ENCODE measurements at regions not wholly inside any gene's neighbourhood (a gene's known extent, or its start where the extent isn't known, plus 50 kb on each side); places are given as distances from the start of the nearest gene placed in this dataset.

- no peak for DNase-seq (ENCODE audit: low read depth, low spot score)
Observed at GRCh38 chr10:65818990-65819389, 1106.8 kb upstream of the LRRTM3 start.

DNA sequence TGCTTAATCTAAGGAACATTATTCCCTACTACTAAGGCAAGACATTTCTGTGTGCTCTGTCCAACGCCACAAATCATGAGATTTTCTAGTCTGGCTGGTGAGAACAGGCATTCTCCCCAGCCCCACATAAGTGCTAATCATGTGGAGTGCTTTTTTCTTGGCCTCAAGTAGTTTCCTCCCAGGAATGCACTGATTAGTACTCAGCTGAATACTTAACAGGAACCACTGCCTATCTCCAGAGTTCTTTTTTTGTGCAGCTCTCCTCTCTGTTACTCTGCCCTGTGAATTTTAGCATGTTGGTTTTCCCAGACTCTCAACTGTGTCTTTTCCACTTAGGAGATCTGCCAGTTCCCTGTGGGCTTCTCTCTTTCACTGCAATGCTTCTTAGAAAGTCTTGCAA lies 1098.5 kb upstream of the LRRTM3 start:
- DNase-seq (ENCODE audit: low read depth, low spot score) = no peak

GRCh38 chr10:65838811-65839210 lies 1087.0 kb upstream of the LRRTM3 start:
- DNase-seq (ENCODE audit: low read depth, low spot score) = no peak

DNA sequence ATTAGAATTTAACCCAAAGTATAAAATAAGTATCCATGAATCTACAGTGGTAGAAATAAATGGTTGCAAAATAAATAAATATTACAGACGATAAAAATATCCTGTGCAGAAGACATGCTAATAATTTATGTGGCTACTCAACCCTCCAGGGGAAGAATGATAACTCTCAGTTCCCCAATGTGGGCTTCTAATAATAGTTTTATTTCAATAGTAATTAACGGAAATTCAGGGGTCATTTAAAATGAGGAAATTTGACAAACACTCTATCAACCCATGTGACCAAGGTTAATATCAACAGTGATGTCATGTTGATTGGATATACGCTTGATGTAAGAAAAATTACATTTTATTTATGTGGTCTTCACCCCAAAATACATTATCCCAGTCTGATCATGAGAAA lies 1082.6 kb upstream of the LRRTM3 start:
- DNase-seq (ENCODE audit: low read depth, low spot score) = no peak

DNA sequence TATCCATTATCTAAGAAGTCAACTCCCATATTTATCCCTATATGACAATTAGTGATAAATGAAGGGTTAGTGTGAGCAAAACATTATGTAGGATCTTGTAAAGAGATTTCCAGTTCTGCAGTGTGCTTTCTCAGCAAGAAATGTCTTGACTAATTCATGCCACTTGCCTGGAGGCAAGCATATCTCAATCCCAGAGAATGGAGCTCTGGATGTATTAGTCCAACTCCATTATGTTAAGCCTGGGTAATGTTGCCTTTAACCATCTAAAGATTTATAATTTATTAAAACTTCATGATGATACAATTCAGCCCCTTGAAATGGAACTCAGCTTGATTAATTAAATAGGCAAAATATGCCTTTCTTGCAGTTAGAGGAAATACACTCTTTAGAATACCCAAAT lies 1079.9 kb upstream of the LRRTM3 start:
- DNase-seq (ENCODE audit: low read depth, low spot score) = no peak

DNA sequence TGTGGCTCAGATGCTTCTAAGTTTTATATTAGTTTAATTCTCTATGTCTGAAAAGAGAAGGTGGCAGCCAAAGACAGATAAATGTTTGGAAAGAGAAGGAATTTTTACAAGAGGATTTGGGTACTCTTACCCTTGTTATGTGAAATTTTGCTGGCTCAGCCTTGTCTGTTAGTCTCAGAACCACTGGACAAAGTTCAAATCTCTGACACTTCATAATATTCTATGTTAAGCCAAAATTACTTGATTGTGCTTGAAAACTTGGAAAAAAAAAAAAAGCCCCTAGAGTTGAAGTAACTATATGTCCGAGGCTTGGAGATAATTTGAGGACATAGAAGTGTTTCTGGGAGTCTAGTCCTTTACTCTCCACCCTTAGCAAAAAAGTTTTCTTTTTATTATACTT lies 1079.3 kb upstream of the LRRTM3 start:
- DNase-seq (ENCODE audit: low read depth, low spot score) = no peak

- DNase-seq (ENCODE audit: low read depth, low spot score) = no peak
Observed at GRCh38 chr10:65846949-65847348, 1078.9 kb upstream of the LRRTM3 start.

- DNase-seq (ENCODE audit: low read depth, low spot score) = no peak
Observed at GRCh38 chr10:65847436-65848230, 1078.2 kb upstream of the LRRTM3 start.

DNA sequence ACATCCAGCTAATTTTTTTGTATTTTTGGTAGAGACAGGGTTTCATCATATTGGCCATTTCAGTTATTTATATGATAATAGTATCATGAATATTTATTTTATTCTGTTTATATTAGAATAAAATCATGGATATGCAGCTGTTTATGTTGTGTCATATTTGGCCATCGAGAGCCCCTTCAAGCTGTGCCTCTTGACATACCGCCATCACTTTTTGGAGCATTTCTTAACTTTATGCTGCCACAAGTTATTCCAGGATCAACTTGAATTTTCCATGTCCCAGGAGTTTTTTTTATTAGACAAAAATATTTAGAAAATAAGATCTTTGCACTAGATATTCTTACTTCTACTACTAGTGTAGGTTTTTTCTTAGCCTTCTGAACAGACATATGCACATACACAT lies 1067.0 kb upstream of the LRRTM3 start:
- no peak for DNase-seq (ENCODE audit: low read depth, low spot score)

DNA sequence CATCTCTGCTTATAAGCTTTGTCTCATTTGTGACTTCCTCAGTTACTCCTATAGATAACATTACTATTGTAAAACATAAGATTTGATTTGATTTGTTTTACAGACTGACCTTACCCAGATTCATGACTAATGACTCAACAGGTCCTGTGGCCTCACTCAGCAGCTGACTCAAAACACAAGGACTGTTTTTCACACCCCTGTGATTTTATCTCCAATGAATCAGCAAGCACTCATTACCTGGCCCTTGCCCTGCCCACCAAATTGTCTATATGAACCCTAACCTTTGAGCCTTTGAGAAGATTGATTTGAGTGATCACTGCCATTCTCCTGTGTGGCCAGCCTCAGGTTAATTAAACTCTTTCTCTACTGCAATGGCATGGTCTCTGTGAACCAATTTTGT lies 1064.6 kb upstream of the LRRTM3 start:
- DNase-seq (ENCODE audit: low read depth, low spot score) = no peak
